ENCODE measurements at regions not wholly inside any gene's neighbourhood (a gene's known extent, or its start where the extent isn't known, plus 50 kb on each side); places are given as distances from the start of the nearest gene placed in this dataset.

DNA sequence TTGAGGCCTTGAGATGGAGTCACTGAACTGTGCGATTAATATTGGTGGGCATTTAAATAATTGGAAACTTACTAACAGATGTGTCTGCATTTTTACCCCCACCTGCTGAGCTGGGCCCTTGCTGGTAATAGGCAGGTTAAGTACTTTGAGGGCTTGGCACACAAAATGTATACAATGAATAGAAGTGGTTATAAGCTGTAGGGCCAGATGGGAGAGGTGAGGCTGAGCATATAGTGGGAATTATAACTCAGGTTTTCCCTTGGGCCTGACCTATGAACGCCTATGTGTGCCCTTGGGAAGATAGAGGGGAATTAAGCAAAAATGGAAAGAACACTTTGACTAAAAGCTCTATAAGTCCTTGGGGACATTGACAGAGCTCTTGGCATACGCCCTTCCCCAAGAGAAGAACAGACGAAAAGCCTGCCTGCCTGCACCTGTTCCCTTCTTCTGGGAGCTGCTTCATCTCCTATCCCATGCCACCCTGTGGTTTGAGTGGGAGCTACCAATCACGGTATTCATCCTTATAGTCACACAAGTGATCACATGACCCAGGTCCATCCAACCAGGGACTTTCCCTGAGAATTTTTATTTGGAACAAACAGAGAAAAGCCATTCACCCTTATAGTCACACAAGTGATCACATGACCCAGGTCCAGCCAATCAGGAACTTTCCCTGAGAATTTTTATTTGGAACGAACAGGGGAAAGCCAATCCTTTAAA is 260.7 kb upstream of the CSF3R start:
- DNase-seq (ENCODE audit: low spot score) = peak; percentile 3

DNA sequence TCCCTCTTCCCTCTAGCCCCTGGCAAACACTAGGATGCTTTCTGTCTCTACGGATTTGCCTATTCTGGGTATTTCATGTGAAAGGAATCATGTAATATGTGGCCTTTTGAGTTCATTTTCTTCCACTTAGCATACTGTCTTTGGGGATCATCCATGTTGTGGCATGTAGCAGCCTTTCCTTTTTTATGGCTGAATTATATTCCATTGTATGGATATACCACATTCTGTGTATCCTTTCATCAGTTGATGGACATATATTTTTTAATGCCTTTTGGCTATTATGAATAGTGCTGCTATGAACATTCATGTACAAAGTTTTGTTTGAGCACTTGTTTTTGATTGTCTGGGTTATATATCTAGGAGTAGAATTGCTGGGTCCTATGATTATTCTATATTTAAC is 258.4 kb upstream of the CSF3R start:
- DNase-seq (ENCODE audit: low spot score) = no peak

DNA sequence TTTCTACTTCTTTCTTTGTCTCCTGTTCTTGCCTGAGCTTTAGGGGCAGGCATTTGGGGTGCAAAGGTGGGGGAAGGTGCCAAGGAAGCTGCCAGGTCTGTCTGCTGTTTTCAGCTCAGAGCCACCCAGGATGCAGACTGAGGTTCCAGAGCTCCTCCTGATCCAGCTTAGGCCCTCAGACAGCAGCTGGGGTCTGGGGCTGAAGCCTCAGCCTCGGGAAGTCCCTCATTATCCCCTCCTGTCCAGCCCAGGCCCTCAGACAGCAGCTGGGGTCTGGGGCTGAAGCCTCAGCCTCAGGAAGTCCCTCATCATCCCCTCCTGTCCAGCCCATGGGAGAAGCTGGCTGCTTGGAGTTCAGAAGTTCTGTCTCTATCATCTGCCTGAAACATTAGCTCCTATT is 257.7 kb upstream of the CSF3R start:
- no peak for DNase-seq (ENCODE audit: low spot score)

DNA sequence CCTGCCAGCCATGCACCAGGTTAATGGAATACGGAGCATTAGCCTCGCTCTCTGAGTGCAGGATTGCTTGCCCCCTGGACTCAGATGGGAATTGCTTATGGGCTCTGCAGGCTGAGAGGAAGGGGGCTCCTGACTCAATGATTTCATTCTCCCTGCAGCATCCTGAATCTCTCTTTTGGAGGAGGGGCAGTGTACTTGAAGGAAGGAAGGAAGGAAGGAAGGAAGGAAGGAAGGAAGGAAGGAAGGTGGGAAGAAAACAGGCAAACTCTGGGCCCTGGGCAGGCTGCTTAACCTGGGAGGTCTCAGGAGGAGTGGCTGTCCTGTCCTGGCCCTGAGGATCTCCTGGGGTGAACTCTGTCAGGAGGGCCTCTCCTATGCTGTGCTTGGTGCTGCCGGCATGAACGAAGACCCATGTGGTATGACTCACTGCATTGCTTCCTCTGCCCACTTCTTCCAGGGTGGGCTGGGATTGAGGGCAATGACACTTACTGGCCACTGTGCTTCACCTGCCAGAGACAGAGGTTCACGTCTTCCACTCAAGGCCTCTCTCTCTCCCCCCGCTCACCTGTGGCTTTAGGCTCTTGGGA is 257.1 kb upstream of the CSF3R start:
- DNase-seq (ENCODE audit: low spot score) = no peak

DNA sequence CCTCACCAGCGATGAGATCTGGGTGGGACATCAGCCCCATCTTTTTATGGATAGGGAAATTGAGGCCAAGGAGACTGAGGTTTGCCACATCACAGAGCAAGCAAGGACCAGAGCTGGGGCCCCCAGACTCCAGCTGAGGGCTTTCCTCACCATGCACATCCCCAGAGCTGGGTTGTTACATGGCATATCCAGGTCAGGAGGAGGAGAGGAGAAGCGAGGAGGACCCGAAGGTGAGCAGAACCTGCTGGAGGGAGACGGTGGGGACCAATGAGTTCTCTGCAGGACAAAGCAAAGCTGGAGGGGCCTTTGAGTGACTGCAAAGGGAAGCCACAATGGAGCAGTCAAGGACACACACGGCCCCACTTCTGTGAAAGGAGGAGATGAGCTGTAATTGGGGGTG is 255.5 kb upstream of the CSF3R start:
- no peak for DNase-seq (ENCODE audit: low spot score)

DNA sequence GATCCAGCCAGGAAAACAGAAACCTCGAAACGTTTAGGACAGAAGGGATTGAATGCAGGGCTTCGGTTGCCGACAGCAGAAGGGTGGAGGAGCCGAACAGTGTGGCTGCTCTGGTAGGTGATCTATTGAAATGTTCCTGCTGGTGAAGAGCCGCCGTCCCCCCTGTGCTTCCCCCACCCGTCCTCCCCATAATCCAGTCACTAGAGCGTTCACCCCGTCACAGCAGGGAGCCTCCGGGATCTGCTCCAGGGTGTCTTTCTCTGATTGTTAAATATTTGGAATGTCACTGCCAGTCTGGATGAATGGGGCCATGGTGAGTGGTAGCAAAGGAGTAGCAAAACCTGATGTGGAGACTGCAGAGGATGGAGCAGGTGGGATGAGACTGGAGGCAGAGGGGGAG is 255.1 kb upstream of the CSF3R start:
- no peak for DNase-seq (ENCODE audit: low spot score)

DNA sequence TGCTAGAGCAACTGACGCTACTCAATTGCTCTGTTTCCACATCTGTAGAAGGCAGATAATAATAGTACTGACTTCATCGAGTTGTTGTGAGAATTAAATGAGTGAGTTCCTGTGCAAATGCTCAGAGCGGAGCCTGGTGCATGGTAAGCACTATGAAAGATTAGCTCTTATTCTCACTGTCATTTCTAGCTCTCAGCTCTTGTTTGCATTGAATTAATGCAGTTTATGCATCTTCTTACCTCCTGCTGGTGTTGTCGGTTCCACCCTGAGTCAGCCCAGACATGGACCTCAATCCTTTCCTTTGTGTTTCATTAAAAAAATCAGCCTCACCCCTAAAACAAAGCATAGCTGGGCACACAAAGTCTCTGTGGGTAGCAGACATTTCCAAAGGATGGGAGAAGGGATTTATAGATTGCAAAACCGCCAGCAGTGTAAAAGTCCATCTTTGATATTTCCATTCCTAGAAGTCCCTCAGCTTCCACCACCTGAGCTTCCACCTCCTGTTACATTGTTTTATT is 254.4 kb upstream of the CSF3R start:
- no peak for DNase-seq (ENCODE audit: low spot score)

DNA sequence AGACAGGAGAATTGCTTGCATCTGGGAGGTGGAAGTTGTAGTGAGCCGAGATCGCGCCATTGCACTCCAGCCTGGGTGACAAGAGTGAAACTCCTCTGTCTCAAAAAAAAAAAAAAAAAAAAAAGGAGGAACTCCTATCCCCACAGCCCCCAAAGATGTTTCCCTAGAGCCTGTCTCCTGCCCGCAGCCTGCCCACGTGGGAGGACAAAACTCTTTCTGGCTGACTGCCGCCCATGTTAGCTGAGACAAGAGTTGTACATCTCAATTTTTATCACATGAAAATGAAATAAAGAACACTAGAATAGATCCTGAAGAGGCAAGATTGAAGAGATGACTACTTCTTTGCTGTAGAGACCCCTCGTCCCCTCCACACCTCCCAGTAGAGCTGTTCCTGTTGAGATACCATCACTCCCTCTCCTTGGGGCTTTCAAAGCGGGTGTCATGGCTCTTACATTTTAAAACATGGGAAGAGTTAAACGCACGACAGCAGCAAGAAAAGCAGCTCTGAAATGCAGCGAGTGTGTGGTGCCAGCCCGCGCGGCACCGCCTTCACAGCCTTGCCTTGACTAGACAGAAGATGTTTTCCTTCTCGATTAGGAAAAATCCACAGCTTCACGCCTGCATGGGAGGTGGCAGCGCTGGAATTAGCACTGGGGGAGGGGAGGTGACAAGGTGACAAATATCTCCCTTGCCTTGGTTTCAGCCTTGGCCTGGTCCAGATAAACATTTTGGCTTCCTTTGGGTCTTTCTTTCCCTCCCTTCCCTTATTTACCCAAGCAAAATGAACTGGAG is 253.4 kb upstream of the CSF3R start:
- no peak for DNase-seq (ENCODE audit: low spot score)

DNA sequence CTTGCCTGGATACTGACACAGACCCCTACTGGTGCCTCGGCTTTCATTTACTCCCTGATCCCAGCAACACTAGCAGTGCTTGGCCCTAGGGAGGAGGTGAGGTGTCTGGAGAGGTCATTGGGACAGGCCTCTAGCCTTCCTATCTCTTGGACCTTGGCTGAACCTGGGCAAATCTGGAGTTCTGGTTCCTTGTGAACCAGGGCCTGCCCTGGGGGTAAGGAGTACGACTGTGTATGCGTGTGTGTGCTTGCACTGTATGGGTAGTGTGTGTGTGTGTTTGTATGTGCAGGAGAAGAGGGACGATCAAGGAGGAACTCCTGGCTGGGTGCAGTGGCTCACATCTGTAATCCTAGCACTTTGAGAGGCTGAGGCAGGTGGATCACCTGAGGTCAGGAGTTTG is 252.7 kb upstream of the CSF3R start:
- DNase-seq (ENCODE audit: low spot score) = no peak

DNA sequence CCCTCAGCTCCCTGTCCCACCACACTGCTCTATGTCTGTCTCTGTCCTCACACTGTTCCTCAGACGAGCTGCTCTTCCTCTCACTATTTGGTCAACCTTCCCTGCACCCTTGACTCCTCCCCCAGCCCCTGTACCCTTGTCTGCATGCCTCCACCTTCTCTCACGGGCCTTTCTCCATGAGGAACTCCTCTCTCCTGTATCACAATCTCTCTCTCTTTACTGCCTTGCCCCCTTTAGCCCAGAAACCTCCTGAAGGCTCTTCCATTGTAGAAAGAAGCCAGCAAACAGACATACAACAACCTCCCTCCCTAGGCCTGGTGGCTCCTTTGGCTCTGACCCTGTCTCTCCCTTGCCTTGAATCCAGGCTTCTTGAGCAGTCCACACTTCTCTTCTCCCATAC is 251.6 kb upstream of the CSF3R start:
- DNase-seq (ENCODE audit: low spot score) = no peak

DNA sequence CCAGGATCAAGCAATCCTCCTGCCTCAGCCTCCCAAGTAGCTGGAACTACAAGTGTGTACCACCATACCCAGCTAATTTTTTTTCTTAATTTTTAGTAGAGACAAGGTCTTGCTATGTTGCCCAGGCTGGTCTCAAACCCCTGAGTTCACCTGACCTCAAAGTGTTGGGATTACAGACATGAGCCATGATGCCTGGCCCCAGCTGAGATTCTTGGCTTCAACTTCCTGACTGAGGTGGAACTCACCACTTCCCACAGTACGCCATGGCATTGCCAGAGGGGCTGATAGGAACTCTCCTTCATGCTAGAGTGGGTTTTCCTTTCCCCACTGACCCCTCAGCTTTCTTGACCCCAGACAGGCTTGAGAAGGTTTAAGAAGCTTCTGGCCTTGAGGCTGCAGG is 251.0 kb upstream of the CSF3R start:
- no peak for DNase-seq (ENCODE audit: low spot score)

DNA sequence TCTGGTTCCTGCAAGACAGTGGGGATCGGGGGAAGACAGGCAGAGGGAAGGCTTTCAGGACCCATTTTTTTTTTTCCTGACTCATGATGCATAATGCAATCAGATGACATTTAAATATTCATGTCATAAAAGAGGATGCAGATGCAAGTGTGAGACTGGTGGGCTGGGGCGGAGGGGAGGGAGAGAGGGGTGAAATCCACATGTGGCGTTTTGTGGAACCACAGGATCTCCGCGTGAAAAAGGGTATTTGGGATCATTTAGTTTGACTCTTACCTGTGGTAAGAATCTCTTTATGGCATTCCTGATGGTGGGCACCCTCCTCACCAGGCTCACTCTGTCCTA is 249.3 kb upstream of the CSF3R start:
- DNase-seq (ENCODE audit: low spot score) = no peak

DNA sequence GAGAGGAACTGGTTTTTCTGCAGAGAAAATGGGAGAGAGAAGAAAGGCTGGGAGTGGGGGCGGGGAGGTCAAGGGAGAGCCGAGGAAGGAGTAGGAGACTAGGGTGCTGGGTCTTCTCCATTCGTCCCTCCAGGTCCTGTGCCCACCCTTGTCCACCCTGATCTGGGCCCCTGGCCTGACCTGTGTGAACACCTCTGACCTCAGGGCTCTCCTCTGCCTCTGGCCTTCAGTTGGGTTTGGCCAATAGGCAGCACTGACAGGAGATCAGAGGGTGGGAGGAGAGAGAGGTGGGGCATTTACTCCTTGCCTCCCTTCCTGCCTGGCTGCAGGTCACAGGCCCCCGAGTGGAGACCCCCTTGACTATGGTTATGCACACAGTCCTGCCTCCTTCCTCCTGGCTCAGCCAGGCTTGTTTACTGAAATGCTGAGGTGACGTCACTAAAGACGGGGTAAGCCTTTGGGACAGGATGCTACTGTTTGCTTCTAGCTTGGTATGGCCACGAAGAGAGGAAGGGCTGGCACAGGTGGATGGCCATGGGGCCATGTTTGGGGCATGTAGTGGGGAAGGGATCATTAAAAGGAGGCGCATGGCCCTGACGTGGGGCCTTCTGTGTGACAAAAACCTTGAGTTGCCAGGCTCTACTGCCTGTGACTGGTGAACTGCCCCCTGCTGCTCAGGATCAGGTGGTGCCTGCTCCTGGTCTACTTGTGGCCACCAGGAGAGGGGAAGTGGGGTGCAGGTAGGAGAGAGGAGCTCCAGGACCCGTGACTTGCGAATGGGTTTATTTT is 248.7 kb upstream of the CSF3R start:
- no peak for DNase-seq (ENCODE audit: low spot score)

DNA sequence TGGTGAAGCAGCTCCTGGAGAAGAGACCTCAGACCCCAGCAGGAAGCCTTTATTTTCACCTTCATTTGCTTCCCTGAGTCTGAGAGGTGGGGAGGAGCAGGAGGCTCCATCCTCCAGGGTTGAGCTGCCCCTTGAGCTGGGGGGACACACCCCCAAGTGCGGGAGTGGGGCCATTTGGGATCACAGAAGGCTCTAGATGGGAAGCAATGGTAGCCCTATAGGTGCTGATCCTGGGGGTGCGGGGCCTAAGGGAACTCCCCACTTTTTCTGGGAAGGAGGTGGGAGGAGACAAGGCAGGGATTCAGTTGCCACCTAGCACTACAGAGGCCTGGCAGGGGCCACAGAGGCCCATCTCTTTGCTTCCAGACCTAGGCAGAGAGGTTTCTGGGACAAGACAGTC is 247.9 kb upstream of the CSF3R start:
- no peak for DNase-seq (ENCODE audit: low spot score)

DNA sequence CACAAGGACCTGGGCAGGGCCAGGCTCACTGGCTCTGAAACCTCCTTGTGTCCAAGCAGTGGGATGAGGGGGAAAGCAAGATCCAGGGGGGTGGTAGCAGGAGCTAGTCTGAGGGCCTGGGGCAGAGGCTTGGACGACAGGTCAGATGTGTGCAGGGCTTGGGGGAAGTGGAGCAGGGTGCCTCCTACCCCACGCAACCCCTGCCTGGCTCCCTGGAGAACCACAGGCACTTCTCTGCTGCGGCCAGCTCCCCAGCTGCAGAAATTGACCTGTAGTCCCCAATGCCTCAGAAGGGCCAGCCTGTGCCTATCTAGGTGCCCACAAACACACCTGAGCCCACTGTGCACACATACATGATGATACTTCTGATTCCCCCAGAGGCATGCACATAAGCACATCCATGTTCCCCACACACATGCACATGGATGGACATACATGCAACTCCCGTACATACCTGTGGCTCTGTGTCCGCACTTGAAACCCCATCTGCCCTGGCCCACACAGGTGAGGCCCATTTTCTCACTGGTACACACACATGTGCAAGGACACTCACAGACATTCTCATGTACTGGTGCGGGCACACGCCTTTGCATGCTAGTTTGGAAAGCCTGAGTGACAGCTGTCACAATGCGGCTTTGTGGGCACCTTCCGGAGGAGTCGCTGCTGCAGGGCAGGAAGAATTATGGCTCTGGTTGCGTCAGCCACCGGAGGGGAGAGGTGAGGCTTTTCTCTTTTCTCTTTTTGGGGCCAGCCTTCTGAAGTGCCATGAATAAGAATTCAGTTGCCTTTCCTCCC is 247.2 kb upstream of the CSF3R start:
- no peak for DNase-seq (ENCODE audit: low spot score)

DNA sequence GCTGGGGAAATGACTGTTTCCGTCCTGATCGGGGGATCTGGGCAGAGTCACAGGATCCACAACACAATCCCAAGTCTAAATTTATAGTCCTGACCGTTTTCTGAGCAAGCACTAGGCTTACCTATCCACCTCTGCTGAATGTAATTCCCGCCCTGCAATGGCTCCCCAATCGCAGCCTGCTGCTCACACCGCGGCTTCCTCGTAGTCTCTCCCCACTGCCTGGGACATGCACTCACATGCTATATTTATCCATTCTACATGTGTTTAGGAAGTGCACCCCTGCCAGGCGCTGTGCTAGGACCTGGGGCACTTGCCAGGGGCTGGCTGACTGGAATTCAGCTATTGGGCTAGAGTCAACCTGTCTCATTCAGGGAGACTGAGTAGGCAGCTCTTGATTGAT is 246.6 kb upstream of the CSF3R start:
- no peak for DNase-seq (ENCODE audit: low spot score)

DNA sequence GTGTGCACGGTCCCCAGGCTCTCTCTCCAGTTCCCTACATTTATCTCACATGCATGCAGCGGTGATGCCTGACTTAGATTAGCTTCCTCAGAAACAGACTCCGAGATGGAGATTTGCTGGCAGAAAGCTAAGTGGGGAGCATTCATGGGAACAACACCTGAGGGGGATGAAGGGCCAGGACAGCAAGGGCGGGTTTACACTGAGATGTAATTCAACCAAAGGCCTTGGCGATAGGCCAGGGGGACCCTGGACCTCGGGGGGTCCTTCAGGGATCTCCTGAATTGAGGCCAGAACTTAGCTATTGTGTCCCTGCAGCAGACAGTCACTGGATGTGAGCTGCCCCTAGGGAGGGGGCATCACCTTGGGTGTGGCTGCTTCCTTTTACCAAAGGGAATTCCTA is 246.1 kb upstream of the CSF3R start:
- DNase-seq (ENCODE audit: low spot score) = no peak

DNA sequence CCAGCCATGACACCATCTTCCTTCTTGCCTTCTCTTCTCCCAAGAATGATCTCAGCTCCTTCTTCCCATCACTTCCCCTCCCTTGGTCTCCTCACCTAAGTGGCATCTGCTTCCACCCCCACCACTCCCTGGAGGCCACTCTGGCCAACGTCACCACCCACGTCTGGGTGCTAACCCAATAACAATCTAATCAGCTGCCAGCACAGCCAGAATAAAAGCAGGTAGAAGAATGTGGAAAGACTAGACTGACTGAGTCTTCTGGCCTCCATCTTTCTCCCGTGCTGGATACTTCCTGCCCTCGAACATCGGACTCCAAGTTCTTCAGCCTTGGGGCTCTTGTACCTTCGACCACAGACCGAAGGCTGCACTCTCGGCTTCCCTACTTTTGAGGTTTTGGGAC is 245.3 kb upstream of the CSF3R start:
- DNase-seq (ENCODE audit: low spot score) = no peak

DNA sequence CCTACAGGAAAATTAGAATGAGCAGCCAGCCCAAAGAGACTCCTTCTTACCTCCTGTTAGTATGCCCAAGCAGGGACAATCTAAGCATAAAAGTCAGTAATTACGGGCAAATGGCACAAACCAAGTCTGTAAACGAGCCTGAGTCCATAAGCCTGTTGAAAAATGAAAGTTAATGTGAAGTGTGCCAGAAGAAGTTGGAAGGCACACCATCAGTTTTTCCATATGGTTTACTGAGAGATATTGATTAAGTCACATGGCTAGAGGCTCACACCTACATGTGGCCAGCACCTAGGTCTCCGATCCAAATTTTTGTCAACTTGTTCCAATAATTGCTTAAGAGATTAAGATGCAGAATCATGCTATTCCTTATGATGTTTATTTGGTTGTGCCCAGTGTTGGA is 242.4 kb upstream of the CSF3R start:
- no peak for DNase-seq (ENCODE audit: low spot score)

DNA sequence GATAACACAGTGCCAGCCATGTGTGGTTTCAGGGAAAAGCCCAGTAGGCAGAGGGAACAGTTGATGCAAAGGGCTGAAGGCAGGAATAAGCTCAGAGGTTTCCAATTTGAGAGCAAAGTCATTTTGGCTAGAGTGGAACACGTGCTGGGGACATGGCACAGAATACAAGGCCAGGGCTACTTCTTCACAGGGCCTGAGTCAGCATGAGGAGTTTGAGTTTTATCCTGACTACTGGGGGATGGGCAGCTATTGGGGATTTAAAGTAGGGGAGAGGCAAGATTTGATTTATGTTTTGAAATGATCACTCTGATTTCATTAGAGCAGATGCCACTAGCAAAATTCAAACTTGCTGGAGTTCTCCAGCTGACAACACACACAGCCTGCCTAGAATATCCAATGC is 241.1 kb upstream of the CSF3R start:
- DNase-seq (ENCODE audit: low spot score) = no peak

DNA sequence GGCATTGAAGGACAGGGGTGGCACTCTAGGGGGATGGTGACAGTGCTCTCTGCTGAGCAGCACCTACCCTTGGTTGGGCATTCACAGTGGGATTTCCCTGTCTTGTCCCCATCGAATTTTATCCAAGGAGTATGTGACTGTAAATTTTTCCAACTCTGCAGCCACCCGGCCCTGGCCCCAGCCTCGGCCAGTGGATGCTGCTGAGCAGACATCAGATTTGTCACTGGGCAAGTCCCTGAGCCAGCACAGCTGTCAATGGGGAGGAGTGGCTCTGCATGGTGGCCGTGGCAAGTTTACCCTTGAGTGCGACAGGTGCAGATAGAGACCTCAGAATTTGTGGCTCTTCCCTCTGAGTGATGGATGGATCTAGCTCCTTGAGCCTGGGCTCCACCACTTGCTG is 240.2 kb upstream of the CSF3R start:
- no peak for DNase-seq (ENCODE audit: low spot score)

DNA sequence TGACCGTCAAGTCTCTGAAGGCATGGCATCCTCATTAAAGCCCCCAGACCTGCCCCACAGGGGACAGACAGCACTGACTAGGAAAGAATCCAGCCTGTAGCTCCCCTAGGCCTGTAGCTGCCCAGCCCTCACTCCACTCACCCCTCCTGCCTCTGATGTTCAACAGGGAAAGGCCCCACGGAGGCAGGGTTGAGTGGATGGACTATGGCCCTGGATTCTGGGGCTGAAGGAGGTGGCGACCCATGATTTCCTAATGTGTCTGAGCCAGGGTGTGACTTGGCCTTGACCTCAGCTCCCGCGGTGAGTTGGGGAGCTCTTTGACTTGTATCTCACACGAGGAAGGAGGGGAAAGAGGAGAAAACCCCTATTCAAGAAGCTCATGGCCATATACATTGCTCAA is 238.5 kb upstream of the CSF3R start:
- DNase-seq (ENCODE audit: low spot score) = no peak

All from RKO (cell line).